ENCODE measurements at regions not wholly inside any gene's neighbourhood (a gene's known extent, or its start where the extent isn't known, plus 50 kb on each side); places are given as distances from the start of the nearest gene placed in this dataset.
"Not testable (repeated sequence)": the region's sequence is repeated elsewhere in the genome, so short reads cannot be mapped to it uniquely, and the experiment has no call there.

- ChIA-PET POLR2A (interaction anchor here (0.6 kb wide), 1 partner anchor 15 kb away, joined by 3 read pairs; no protein-coding TSS in a partner anchor), CTCF (no interaction called here)
Measured at GRCh38 chr2:186346216-186346615, 139.8 kb upstream of the ZC3H15 start.

- ChIA-PET CTCF (no interaction called here), POLR2A (no interaction called here)
Measured at GRCh38 chr2:186347472-186347871, 138.6 kb upstream of the ZC3H15 start.

- CTCF ChIA-PET, result no interaction called here
- POLR2A ChIA-PET, result no interaction called here
Measured at GRCh38 chr2:186348200-186348599, 137.9 kb upstream of the ZC3H15 start.

GRCh38 chr2:186349508-186349907, 136.6 kb upstream of the ZC3H15 start:
- ChIA-PET CTCF (no interaction called here), POLR2A (no interaction called here)

- POLR2A ChIA-PET, CTCF ChIA-PET: not testable (repeated sequence)
Measured at GRCh38 chr2:186354160-186354559, 131.9 kb upstream of the ZC3H15 start.

GRCh38 chr2:186365406-186365805, 120.7 kb upstream of the ZC3H15 start:
- ChIA-PET POLR2A (no interaction called here), CTCF (no interaction called here)

GRCh38 chr2:186379052-186379451, 107.0 kb upstream of the ZC3H15 start:
- CTCF ChIA-PET, result no interaction called here
- POLR2A ChIA-PET, result no interaction called here

GRCh38 chr2:186380805-186381204, 105.3 kb upstream of the ZC3H15 start:
- POLR2A ChIA-PET, result no interaction called here

GRCh38 chr2:186381573-186381972, 104.5 kb upstream of the ZC3H15 start:
- ChIA-PET POLR2A (no interaction called here), CTCF (no interaction called here)

More at GRCh38 chr2:186380805-186381204, 105.3 kb upstream of the ZC3H15 start:
- CTCF ChIA-PET, result no interaction called here

GRCh38 chr2:186382932-186383331, 103.1 kb upstream of the ZC3H15 start:
- POLR2A ChIA-PET, result no interaction called here

GRCh38 chr2:186384226-186384625, 101.8 kb upstream of the ZC3H15 start:
- POLR2A ChIA-PET, result no interaction called here
- CTCF ChIA-PET, result no interaction called here

More at GRCh38 chr2:186382932-186383331, 103.1 kb upstream of the ZC3H15 start:
- CTCF ChIA-PET, result no interaction called here

- CTCF ChIA-PET, POLR2A ChIA-PET: not testable (repeated sequence)
Measured at GRCh38 chr2:186385638-186386201, 100.3 kb upstream of the ZC3H15 start.

- CTCF ChIA-PET, result no interaction called here
- POLR2A ChIA-PET, result no interaction called here
Measured at GRCh38 chr2:186399082-186399644, 86.9 kb upstream of the ZC3H15 start.

GRCh38 chr2:186405842-186406241, 80.2 kb upstream of the ZC3H15 start:
- ChIA-PET POLR2A (no interaction called here), CTCF (no interaction called here)

GRCh38 chr2:186407611-186408010, 78.4 kb upstream of the ZC3H15 start:
- CTCF ChIA-PET, result no interaction called here
- POLR2A ChIA-PET, result no interaction called here

GRCh38 chr2:186410802-186411201, 75.3 kb upstream of the ZC3H15 start:
- POLR2A ChIA-PET, result no interaction called here

GRCh38 chr2:186422226-186422625, 63.8 kb upstream of the ZC3H15 start:
- ChIA-PET CTCF (interaction anchor here (0.6 kb wide), 1 partner anchor 32 kb away, joined by 3 read pairs; no protein-coding TSS in a partner anchor), POLR2A (no interaction called here)

More at GRCh38 chr2:186410802-186411201, 75.3 kb upstream of the ZC3H15 start:
- CTCF ChIA-PET, result no interaction called here

GRCh38 chr2:186423481-186423880, 62.6 kb upstream of the ZC3H15 start:
- POLR2A ChIA-PET, result no interaction called here
- CTCF ChIA-PET, result no interaction called here

GRCh38 chr2:186424265-186424664, 61.8 kb upstream of the ZC3H15 start:
- POLR2A ChIA-PET, result no interaction called here
- CTCF ChIA-PET, result no interaction called here

GRCh38 chr2:186425576-186425975, 60.5 kb upstream of the ZC3H15 start:
- POLR2A ChIA-PET, result no interaction called here
- CTCF ChIA-PET, result no interaction called here

GRCh38 chr2:186426153-186427016, 59.7 kb upstream of the ZC3H15 start:
- POLR2A ChIA-PET, result no interaction called here
- CTCF ChIA-PET, result no interaction called here

- POLR2A ChIA-PET, result not testable (repeated sequence)
Measured at GRCh38 chr2:186427017-186427350, 59.1 kb upstream of the ZC3H15 start.

More at GRCh38 chr2:186427017-186427350, 59.1 kb upstream of the ZC3H15 start:
- CTCF ChIA-PET, result not testable (repeated sequence)

Data from activated CD8-positive, alpha-beta memory T cell treated with anti-CD3 and anti-CD28 coated beads for 36 hours (primary cell).